ENCODE measurements at regions not wholly inside any gene's neighbourhood (a gene's known extent, or its start where the extent isn't known, plus 50 kb on each side); places are given as distances from the start of the nearest gene placed in this dataset.

DNA sequence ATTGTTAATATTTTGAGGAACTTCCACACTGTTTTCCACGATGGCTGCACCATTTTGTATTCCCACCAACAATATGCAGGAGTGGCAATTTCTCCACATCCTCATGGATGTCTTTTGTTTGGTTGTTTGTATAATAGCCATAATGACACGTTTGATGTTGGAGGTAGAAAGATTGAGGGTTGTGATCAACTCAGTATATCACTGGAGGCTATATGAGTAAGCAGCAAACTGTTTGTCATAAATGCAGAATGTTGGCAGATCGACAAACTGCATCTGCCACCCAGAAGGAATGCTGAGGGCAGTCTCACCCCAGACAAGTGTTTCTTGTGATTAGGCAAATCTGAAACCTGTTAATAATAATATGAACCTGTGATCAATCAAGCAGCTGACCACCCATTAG, 243.9 kb upstream of the WDFY3 start:
- TF ChIP-seq, protein P1, sequence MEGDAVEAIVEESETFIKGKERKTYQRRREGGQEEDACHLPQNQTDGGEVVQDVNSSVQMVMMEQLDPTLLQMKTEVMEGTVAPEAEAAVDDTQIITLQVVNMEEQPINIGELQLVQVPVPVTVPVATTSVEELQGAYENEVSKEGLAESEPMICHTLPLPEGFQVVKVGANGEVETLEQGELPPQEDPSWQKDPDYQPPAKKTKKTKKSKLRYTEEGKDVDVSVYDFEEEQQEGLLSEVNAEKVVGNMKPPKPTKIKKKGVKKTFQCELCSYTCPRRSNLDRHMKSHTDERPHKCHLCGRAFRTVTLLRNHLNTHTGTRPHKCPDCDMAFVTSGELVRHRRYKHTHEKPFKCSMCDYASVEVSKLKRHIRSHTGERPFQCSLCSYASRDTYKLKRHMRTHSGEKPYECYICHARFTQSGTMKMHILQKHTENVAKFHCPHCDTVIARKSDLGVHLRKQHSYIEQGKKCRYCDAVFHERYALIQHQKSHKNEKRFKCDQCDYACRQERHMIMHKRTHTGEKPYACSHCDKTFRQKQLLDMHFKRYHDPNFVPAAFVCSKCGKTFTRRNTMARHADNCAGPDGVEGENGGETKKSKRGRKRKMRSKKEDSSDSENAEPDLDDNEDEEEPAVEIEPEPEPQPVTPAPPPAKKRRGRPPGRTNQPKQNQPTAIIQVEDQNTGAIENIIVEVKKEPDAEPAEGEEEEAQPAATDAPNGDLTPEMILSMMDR (IDR thresholded peaks at IDR 0.05) = no peak
- no peak for TF ChIP-seq POLR2A (IDR thresholded peaks at IDR 0.05)
